ENCODE measurements at regions not wholly inside any gene's neighbourhood (a gene's known extent, or its start where the extent isn't known, plus 50 kb on each side); places are given as distances from the start of the nearest gene placed in this dataset.

DNA sequence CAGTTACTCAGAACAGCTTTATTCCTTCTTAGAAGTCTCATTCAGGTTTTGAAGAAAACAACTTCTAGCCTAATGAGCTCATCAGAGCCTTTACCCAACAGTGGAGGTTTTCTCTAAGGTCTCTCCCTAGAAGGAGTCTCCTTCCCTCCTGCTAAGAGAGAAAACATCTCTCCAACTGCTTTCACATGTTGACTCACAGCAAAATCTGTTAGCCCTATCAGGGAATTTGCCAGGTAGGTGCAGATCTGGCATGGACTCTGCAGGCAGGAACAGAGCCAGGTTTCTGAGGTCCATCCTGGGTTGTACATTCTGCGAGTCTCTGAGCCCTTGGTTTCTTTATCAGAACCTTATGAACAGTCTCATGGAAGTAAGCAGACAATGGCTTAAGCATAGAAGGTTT is 214.4 kb downstream of the HIPK3 start:
- no peaks in the 10 kb centered on the region for H3K9me3 ChIP-seq (ENCODE audit: control insufficient read depth, low read depth, low read length)
- no peaks in the 10 kb centered on the region for H4K20me1 ChIP-seq (ENCODE audit: control insufficient read depth, insufficient read depth, insufficient read length)
- TF ChIP-seq, protein P1, sequence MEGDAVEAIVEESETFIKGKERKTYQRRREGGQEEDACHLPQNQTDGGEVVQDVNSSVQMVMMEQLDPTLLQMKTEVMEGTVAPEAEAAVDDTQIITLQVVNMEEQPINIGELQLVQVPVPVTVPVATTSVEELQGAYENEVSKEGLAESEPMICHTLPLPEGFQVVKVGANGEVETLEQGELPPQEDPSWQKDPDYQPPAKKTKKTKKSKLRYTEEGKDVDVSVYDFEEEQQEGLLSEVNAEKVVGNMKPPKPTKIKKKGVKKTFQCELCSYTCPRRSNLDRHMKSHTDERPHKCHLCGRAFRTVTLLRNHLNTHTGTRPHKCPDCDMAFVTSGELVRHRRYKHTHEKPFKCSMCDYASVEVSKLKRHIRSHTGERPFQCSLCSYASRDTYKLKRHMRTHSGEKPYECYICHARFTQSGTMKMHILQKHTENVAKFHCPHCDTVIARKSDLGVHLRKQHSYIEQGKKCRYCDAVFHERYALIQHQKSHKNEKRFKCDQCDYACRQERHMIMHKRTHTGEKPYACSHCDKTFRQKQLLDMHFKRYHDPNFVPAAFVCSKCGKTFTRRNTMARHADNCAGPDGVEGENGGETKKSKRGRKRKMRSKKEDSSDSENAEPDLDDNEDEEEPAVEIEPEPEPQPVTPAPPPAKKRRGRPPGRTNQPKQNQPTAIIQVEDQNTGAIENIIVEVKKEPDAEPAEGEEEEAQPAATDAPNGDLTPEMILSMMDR (conservative IDR thresholded peaks at IDR 0.05) = no peak
- Mint-ChIP-seq H3K4me3 (no peak overlapping the region), H3K27me3 (ENCODE audit: low read depth) (peaks cover 1% of the 10 kb centered on the region; the same call in 1 of the 2 replicates), H3K36me3 (ENCODE audit: insufficient read depth in 1 of 3, low read depth in 3 of 3) (no peaks in the 10 kb centered on the region), H3K27ac (no peak overlapping the region), H3K4me1 (peaks cover 0 to 4% of the 10 kb centered on the region in 2 experiments; a peak in 1 of 4 replicates), H3K9me3 (no peaks in the 10 kb centered on the region)
- no peak overlapping the region for H3K23ac ChIP-seq (ENCODE audit: insufficient read length, low read depth, low read length)
- WGBS (ENCODE audit: extremely low coverage, insufficient read length, low lambda C conversion rate) = no CpG with 5 or more reads among the region's 1 CpG
- H4K5ac ChIP-seq (ENCODE audit: insufficient read length, low read depth, low read length) = no peak overlapping the region
- H2BK15ac ChIP-seq (ENCODE audit: low read depth, low read length) = no peak overlapping the region
- H4K8ac ChIP-seq (replicated peaks; ENCODE audit: insufficient read length, low read depth, low read length) = no peak overlapping the region
- H3K79me1 ChIP-seq (ENCODE audit: insufficient read depth, low read depth, low read length, poor library complexity, severe bottlenecking) = no peaks in the 10 kb centered on the region
- H3K9ac ChIP-seq (ENCODE audit: extremely low read depth, insufficient read length, low read length) = no peak overlapping the region
- no peak overlapping the region for H2BK120ac ChIP-seq (ENCODE audit: low read depth, low read length, poor library complexity, severe bottlenecking)
- H3K14ac ChIP-seq (ENCODE audit: insufficient read depth, low read length) = no peak overlapping the region
- no peak for DNase-seq
- no peak overlapping the region for H2BK12ac ChIP-seq (ENCODE audit: insufficient read length, low read depth, low read length)
- no peak overlapping the region for H3K27ac ChIP-seq (ENCODE audit: insufficient read length, low read depth, low read length)
- no peak overlapping the region for H4K91ac ChIP-seq (ENCODE audit: insufficient read length, low read depth, low read length)
- H3K4me2 ChIP-seq (ENCODE audit: insufficient read depth, insufficient read length, low read length) = no peak overlapping the region
- H3K56ac ChIP-seq (ENCODE audit: insufficient read length, low read depth, low read length) = no peak overlapping the region
- H2AFZ ChIP-seq (ENCODE audit: low read length) = no peak overlapping the region
- H2BK5ac ChIP-seq (ENCODE audit: insufficient read length, low read length) = no peak overlapping the region
- no peaks in the 10 kb centered on the region for H3K79me2 ChIP-seq (ENCODE audit: insufficient read depth, low read length)
- no peaks in the 10 kb centered on the region for H3K23me2 ChIP-seq (ENCODE audit: insufficient read length, low read depth, low read length, poor library complexity, severe bottlenecking)
- no peak overlapping the region for H3T11ph ChIP-seq (ENCODE audit: low read length)
- H3K18ac ChIP-seq (ENCODE audit: insufficient read length, low read depth, low read length) = no peak overlapping the region
- no peaks in the 10 kb centered on the region for H3K27me3 ChIP-seq (ENCODE audit: insufficient read depth, low read length)
- no peak overlapping the region for H2BK20ac ChIP-seq (ENCODE audit: low read depth, low read length, poor library complexity, severe bottlenecking)
- no peak overlapping the region for H3K4ac ChIP-seq (ENCODE audit: low read depth, low read length)
- no peaks in the 10 kb centered on the region for H3K4me1 ChIP-seq (ENCODE audit: insufficient read depth, low read length)
- no peak overlapping the region for H2AK5ac ChIP-seq (ENCODE audit: insufficient read length, low read length)
